Activated CD4-positive, alpha-beta T cell treated with anti-CD3 and anti-CD28 coated beads, Interleukin-2, Interleukin-4, amounts not matched to agents 100 ng/mL and 50 ng/mL, durations not matched to agents 16 hours and 8 hours (primary cell): ENCODE measurements at regions not wholly inside any gene's neighbourhood (a gene's known extent, or its start where the extent isn't known, plus 50 kb on each side); places are given as distances from the start of the nearest gene placed in this dataset.
"Not testable (repeated sequence)": the region's sequence is repeated elsewhere in the genome, so short reads cannot be mapped to it uniquely, and the experiment has no call there.

Experiments
- DNase-seq: peaks from one replicate; pipeline ENCODE4 v3.0.0-alpha.2; 2020; ENCODE audit warnings: low spot score

GRCh38 chr6:144395014-144395413, 109.9 kb downstream of the UTRN start:
- no peak for DNase-seq

- DNase-seq: no peak
Measured at GRCh38 chr6:144395826-144396225, 110.7 kb downstream of the UTRN start.

- DNase-seq: no peak
Measured at GRCh38 chr6:144397141-144397540, 112.0 kb downstream of the UTRN start.

- no peak for DNase-seq
Measured at GRCh38 chr6:144400321-144400720, 115.2 kb downstream of the UTRN start.

- no peak for DNase-seq
Measured at GRCh38 chr6:144401736-144402733, 116.9 kb downstream of the UTRN start.

GRCh38 chr6:144402750-144403149, 117.6 kb downstream of the UTRN start:
- DNase-seq: no peak

GRCh38 chr6:144405163-144405562, 120.0 kb downstream of the UTRN start:
- no peak for DNase-seq

GRCh38 chr6:144406796-144407195, 121.7 kb downstream of the UTRN start:
- no peak for DNase-seq

- DNase-seq: no peak
Measured at GRCh38 chr6:144408161-144408560, 123.0 kb downstream of the UTRN start.

GRCh38 chr6:144410059-144410458, 124.9 kb downstream of the UTRN start:
- DNase-seq: no peak

GRCh38 chr6:144410574-144410973, 125.4 kb downstream of the UTRN start:
- DNase-seq: not testable (repeated sequence)

- DNase-seq: peak; percentile 4
Measured at GRCh38 chr6:144411531-144412165, 126.5 kb downstream of the UTRN start.

GRCh38 chr6:144413418-144413817, 128.3 kb downstream of the UTRN start:
- DNase-seq: no peak

- no peak for DNase-seq
Measured at GRCh38 chr6:144415014-144415413, 129.9 kb downstream of the UTRN start.

- no peak for DNase-seq
Measured at GRCh38 chr6:144415835-144416237, 130.7 kb downstream of the UTRN start.

GRCh38 chr6:144416244-144416643, 131.1 kb downstream of the UTRN start:
- DNase-seq: no peak

GRCh38 chr6:144416773-144417172, 131.6 kb downstream of the UTRN start:
- DNase-seq: no peak

- DNase-seq: no peak
Measured at GRCh38 chr6:144417681-144418080, 132.5 kb downstream of the UTRN start.

- no peak for DNase-seq
Measured at GRCh38 chr6:144418959-144419545, 133.9 kb downstream of the UTRN start.

- DNase-seq: no peak
Measured at GRCh38 chr6:144423167-144423566, 138.0 kb downstream of the UTRN start.

GRCh38 chr6:144429753-144430152, 144.6 kb downstream of the UTRN start:
- no peak for DNase-seq

GRCh38 chr6:144433446-144433845, 148.3 kb downstream of the UTRN start:
- not testable (repeated sequence) for DNase-seq
